H1 (cell line): ENCODE measurements at regions not wholly inside any gene's neighbourhood (a gene's known extent, or its start where the extent isn't known, plus 50 kb on each side); places are given as distances from the start of the nearest gene placed in this dataset.

Source experiments
- CTCF ChIA-PET: fragments of 300-600 bp; sonication (Branson Sonifier 250); formaldehyde crosslinking; loops from one replicate; lab custom pipeline; 2021; ENCODE audit not compliant: partially characterized antibody; lab: Charles Lee
- POLR2A ChIA-PET: fragments of 300-600 bp; sonication (Branson Sonifier 250); formaldehyde crosslinking; loops from one replicate; lab custom pipeline; 2021; ENCODE audit warnings: inconsistent platforms; ENCODE audit not compliant: partially characterized antibody; lab: Charles Lee
- DNase-seq, 2 experiments: peaks; one replicate each; pipeline versions ENCODE4 v3.0.0 to v3.0.0-alpha.2; 2010 to 2022; ENCODE audit warnings: low spot score in 2 of 2, low read depth in 1 of 2, mixed read lengths in 1 of 2
- FAIRE-seq: peaks from 2 replicates; lab custom pipeline; 2011; peaks lifted over from hg19 to GRCh38; lab: Jason Lieb, UNC
- H2AFZ ChIP-seq: 2 replicates; pipeline ENCODE4 v1.8.1; 2012; ENCODE audit warnings: low read length, inconsistent platforms
- H2AK5ac ChIP-seq: 2 replicates; pipeline ENCODE4 v1.6.1; 2013; ENCODE audit warnings: low read depth, low read length
- H2BK120ac ChIP-seq: replicated peaks from 2 replicates; pipeline ENCODE3; 2013; ENCODE audit warnings: low read depth, low read length, inconsistent platforms
- H2BK12ac ChIP-seq: 2 replicates; pipeline ENCODE4 v1.6.1; 2013; ENCODE audit warnings: low read depth, low read length
- H2BK15ac ChIP-seq: 2 replicates; pipeline ENCODE4 v1.6.1; 2013; ENCODE audit warnings: low read length
- H2BK20ac ChIP-seq: 2 replicates; pipeline ENCODE4 v1.6.1; 2013; ENCODE audit warnings: low read length
- H2BK5ac ChIP-seq: 2 replicates; pipeline ENCODE4 v1.6.1; 2013; ENCODE audit warnings: low read depth, low read length
- H3K14ac ChIP-seq: 2 replicates; pipeline ENCODE4 v1.6.1; 2013; ENCODE audit warnings: inconsistent platforms; ENCODE audit not compliant: insufficient read length
- H3K18ac ChIP-seq: 2 replicates; pipeline ENCODE4 v1.6.1; 2013; ENCODE audit warnings: low read length; ENCODE audit errors: extremely low read depth
- H3K23ac ChIP-seq: 2 replicates; pipeline ENCODE4 v1.6.1; 2013; ENCODE audit warnings: inconsistent platforms; ENCODE audit not compliant: insufficient read length
- H3K23me2 ChIP-seq: 2 replicates; pipeline ENCODE4 v1.6.1; 2013; ENCODE audit warnings: low read depth, low read length
- H3K27ac ChIP-seq: 2 replicates; pipeline ENCODE4 v1.6.1; 2011; ENCODE audit warnings: low read depth, low read length, inconsistent platforms
- H3K27me3 ChIP-seq, 4 experiments: replicated peaks in 1 of 4; 1 replicate in 1 of 4; 2 replicates in 3 of 4; pipeline versions ENCODE4 v1.6.1 to v1.8.1; 2011 to 2013; ENCODE audit warnings: low read length in 3 of 4, mild to moderate bottlenecking in 3 of 4, inconsistent platforms in 2 of 4, mixed read lengths in 2 of 4, moderate library complexity in 1 of 4; ENCODE audit not compliant: control insufficient read depth in 3 of 4, insufficient read depth in 3 of 4; ENCODE audit errors: extremely low read depth in 1 of 4
- H3K36me3 ChIP-seq, 4 experiments: 2 replicates each; pipeline versions ENCODE4 v1.6.1 to v1.8.1; 2011 to 2013; ENCODE audit warnings: mild to moderate bottlenecking in 4 of 4, low read length in 3 of 4, moderate library complexity in 2 of 4, control low read depth in 1 of 4, inconsistent platforms in 1 of 4; ENCODE audit not compliant: insufficient read depth in 4 of 4, control insufficient read depth in 2 of 4
- H3K4ac ChIP-seq: replicated peaks from 2 replicates; pipeline ENCODE3; 2013; ENCODE audit warnings: low read length, low read depth, mixed read lengths, inconsistent platforms; ENCODE audit not compliant: insufficient read length
- H3K4me1 ChIP-seq, 4 experiments: replicated peaks in 1 of 4; 1 replicate in 1 of 4; 2 replicates in 3 of 4; pipeline versions ENCODE4 v1.6.1 to v1.8.1; 2011 to 2013; ENCODE audit warnings: low read length in 3 of 4, inconsistent platforms in 2 of 4, mixed read lengths in 1 of 4; ENCODE audit not compliant: insufficient read depth in 4 of 4, control insufficient read depth in 3 of 4
- H3K4me2 ChIP-seq, 2 experiments: 2 replicates each; pipeline versions ENCODE4 v1.6.1 to v1.8.1; 2011 to 2013; ENCODE audit warnings: low read depth in 2 of 2, low read length in 2 of 2, control low read depth in 1 of 2, inconsistent platforms in 1 of 2, mild to moderate bottlenecking in 1 of 2; ENCODE audit not compliant: insufficient read depth in 1 of 2
- H3K4me3 ChIP-seq, 4 experiments: fragments of 200-600, 300-600 bp in 1 of 4; sonication (generic), shearing (Covaris generic), sonication (Bioruptor Twin) in 1 of 4; 2 replicates each; pipeline versions ENCODE4 v1.5.1 to v1.8.1; 2011 to 2016; ENCODE audit warnings: low read length in 4 of 4, low read depth in 3 of 4, control low read depth in 2 of 4, inconsistent platforms in 2 of 4, mild to moderate bottlenecking in 2 of 4, mixed read lengths in 1 of 4, moderate library complexity in 1 of 4; ENCODE audit not compliant: insufficient read depth in 2 of 4; ENCODE audit errors: extremely low read depth in 1 of 4
- H3K56ac ChIP-seq: replicated peaks from 2 replicates; pipeline ENCODE3; 2013; ENCODE audit warnings: low read depth, mild to moderate bottlenecking, mixed read lengths, low read length, inconsistent platforms; ENCODE audit not compliant: insufficient read length
- H3K79me1 ChIP-seq: 2 replicates; pipeline ENCODE4 v1.6.1; 2013; ENCODE audit warnings: low read depth, low read length, control low read depth
- H3K79me2 ChIP-seq, 2 experiments: 2 replicates each; pipeline versions ENCODE4 v1.6.1 to v1.8.1; 2012 to 2013; ENCODE audit warnings: low read length in 2 of 2, mild to moderate bottlenecking in 2 of 2, inconsistent platforms in 1 of 2; ENCODE audit not compliant: insufficient read depth in 2 of 2, control insufficient read depth in 1 of 2
- H3K9ac ChIP-seq, 4 experiments: replicated peaks in 1 of 4; 1 replicate in 1 of 4; 2 replicates in 3 of 4; pipeline versions ENCODE4 v1.6.1 to v1.8.1; 2011 to 2013; ENCODE audit warnings: low read depth in 3 of 4, low read length in 3 of 4, control low read depth in 2 of 4, mild to moderate bottlenecking in 2 of 4, moderate library complexity in 2 of 4, inconsistent platforms in 1 of 4; ENCODE audit errors: extremely low read depth in 1 of 4
- H3K9me3 ChIP-seq, 2 experiments: 2 replicates each; pipeline versions ENCODE4 v1.6.1 to v1.8.1; 2012 to 2013; ENCODE audit warnings: mild to moderate bottlenecking in 2 of 2, moderate library complexity in 2 of 2, control low read depth in 1 of 2, inconsistent platforms in 1 of 2, low read depth in 1 of 2, low read length in 1 of 2, mixed read lengths in 1 of 2; ENCODE audit not compliant: insufficient read depth in 2 of 2
- H4K20me1 ChIP-seq, 2 experiments: replicated peaks in 1 of 2; 2 replicates each; pipeline versions ENCODE3 to v1.8.1; 2011 to 2013; ENCODE audit warnings: inconsistent platforms in 2 of 2, low read length in 2 of 2, mild to moderate bottlenecking in 1 of 2; ENCODE audit not compliant: insufficient read depth in 2 of 2, control insufficient read depth in 1 of 2
- H4K5ac ChIP-seq: 2 replicates; pipeline ENCODE4 v1.6.1; 2013; ENCODE audit warnings: low read length, low read depth, mixed read lengths, inconsistent platforms; ENCODE audit not compliant: insufficient read length
- H4K8ac ChIP-seq: 2 replicates; pipeline ENCODE4 v1.8.0; 2013; ENCODE audit warnings: mild to moderate bottlenecking, moderate library complexity, low read length, inconsistent platforms; ENCODE audit not compliant: insufficient read depth; ENCODE audit errors: extremely low read depth
- H4K91ac ChIP-seq: replicated peaks from 2 replicates; pipeline ENCODE3; 2013; ENCODE audit warnings: low read length, mixed read lengths, inconsistent platforms; ENCODE audit not compliant: insufficient read length
- CTBP2 ChIP-seq: IDR thresholded peaks from 2 replicates; pipeline ENCODE4 v1.7.0; 2011; ENCODE audit warnings: borderline replicate concordance, mild to moderate bottlenecking, moderate library complexity, mixed read lengths, low read length; ENCODE audit not compliant: insufficient read depth, insufficient read length
- GABPA ChIP-seq: IDR thresholded peaks from 2 replicates; pipeline ENCODE4 v1.6.1; 2011; ENCODE audit warnings: mild to moderate bottlenecking, low read length, moderate library complexity, borderline replicate concordance; ENCODE audit not compliant: insufficient read depth
- RBBP5 ChIP-seq: IDR thresholded peaks from 2 replicates; pipeline ENCODE4 v1.7.1; 2012; ENCODE audit warnings: low read depth, mild to moderate bottlenecking, inconsistent platforms, low read length, moderate library complexity, borderline replicate concordance
- RFX5 ChIP-seq: IDR thresholded peaks from 2 replicates; pipeline ENCODE4 v1.6.1; 2011; ENCODE audit warnings: low read depth, low read length, improper control_type of control experiment, borderline replicate concordance
- WGBS, 2 experiments: shearing (Covaris generic) in 1 of 2; methylation state at CpG; one replicate each; pipeline versions ENCODE4 v1.1.6 to v1.1.7; 2013 to 2015; ENCODE audit warnings: low lambda C conversion rate in 2 of 2, mixed read lengths in 2 of 2, inconsistent platforms in 1 of 2, low coverage in 1 of 2, missing lambda C conversion rate in 1 of 2; ENCODE audit not compliant: insufficient replicate concordance in 2 of 2, insufficient coverage in 1 of 2, insufficient read length in 1 of 2; ENCODE audit errors: extremely low coverage in 1 of 2, missing lambda C conversion rate in 1 of 2; 5-methylcytosine and 5-hydroxymethylcytosine counted together

DNA sequence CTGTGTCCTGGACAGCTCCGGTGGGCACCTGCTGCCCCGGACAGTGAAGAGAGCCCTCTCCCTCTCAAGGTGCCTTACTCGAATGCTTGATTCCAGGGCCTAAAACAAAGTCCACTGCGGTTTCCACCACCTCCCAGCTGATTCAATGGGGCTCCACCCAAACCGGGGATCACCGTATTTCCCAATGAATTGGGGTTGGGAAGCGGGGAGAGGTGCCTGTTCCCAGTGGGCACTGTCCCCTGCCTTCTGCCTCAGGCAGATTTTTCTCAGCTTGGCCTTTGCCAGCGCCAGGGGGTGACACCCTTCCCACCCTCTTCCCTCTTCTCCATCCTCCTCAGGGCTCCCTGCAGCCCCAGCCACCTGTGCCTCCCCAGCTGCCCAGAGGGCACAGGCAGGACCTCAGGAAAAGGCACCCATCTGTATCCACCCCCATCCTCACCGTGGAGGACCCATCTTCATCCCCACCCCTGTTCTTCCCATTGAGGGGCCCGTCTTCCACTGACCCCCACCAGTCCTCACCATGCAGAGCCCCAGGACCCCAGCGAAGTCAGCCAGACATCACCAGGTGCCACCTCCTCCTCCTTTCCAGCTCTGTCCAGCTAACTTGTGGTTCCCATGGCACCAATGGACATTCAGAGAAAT, 66.7 kb upstream of the HPCAL1 start:
- peaks cover 10% of the 10 kb centered on the region; the same call in 1 of the 2 replicates for H3K23me2 ChIP-seq
- no peak for DNase-seq
- H2BK20ac ChIP-seq: no peak overlapping the region
- H3K14ac ChIP-seq: no peak overlapping the region
- H4K20me1 ChIP-seq: peaks cover 0 to 10% of the 10 kb centered on the region in 2 experiments
- CTCF ChIA-PET: interaction anchor here (1.0 to 1.9 kb wide), 12 partner anchors 9 to 199 kb away, joined by 3 to 8 read pairs (median 4); no protein-coding TSS in a partner anchor
- no peak overlapping the region for H2BK120ac ChIP-seq
- H2BK15ac ChIP-seq: no peak overlapping the region
- TF ChIP-seq GABPA (no peak), CTBP2 (no peak), RFX5 (no peak), RBBP5 (no peak)
- H3K4ac ChIP-seq: no peak overlapping the region
- no peaks in the 10 kb centered on the region for H3K36me3 ChIP-seq
- no peak overlapping the region for H3K27ac ChIP-seq
- POLR2A ChIA-PET: no interaction called here
- no peaks in the 10 kb centered on the region for H3K9me3 ChIP-seq
- H2BK5ac ChIP-seq: no peak overlapping the region
- H3K56ac ChIP-seq: no peak overlapping the region
- H2BK12ac ChIP-seq: no peak overlapping the region
- no peaks in the 10 kb centered on the region for H3K27me3 ChIP-seq
- no peaks in the 10 kb centered on the region for H3K79me1 ChIP-seq
- H3K4me1 ChIP-seq: peaks cover 0 to 3% (median 0%) of the 10 kb centered on the region in 4 experiments; a peak in 1 of 7 replicates
- no peak overlapping the region for H3K9ac ChIP-seq
- WGBS, 2 experiments: 94% methylated on average over 11 of the region's 11 CpGs; no CpG with 5 or more reads in 1 of the 2 experiments
- no peaks in the 10 kb centered on the region for H3K79me2 ChIP-seq
- peak overlapping the region; percentile 4; the same call in 1 of the 2 replicates for H4K8ac ChIP-seq
- H3K23ac ChIP-seq: no peak overlapping the region
- no peak overlapping the region for H2AK5ac ChIP-seq
- H4K91ac ChIP-seq: no peak overlapping the region
- H4K5ac ChIP-seq: no peak overlapping the region
- FAIRE-seq: no peak
- no peak overlapping the region for H3K4me3 ChIP-seq
- H3K18ac ChIP-seq: no peak overlapping the region
- H3K4me2 ChIP-seq: no peak overlapping the region
- no peak overlapping the region for H2AFZ ChIP-seq
